PC-9 (cell line): ENCODE measurements at regions not wholly inside any gene's neighbourhood (a gene's known extent, or its start where the extent isn't known, plus 50 kb on each side); places are given as distances from the start of the nearest gene placed in this dataset.

Source experiments
- EZH2 ChIP-seq: fragments of 200-600 bp; sonication (generic); IDR thresholded peaks from 2 replicates; pipeline ENCODE4 v1.8.0; 2017; ENCODE audit warnings: antibody characterized with exemption, low read depth
- TF ChIP-seq, protein P1 (sequence below): fragments of 200-600 bp; sonication (generic); conservative IDR thresholded peaks from 2 replicates; pipeline ENCODE4 v1.6.1; 2017; ENCODE audit warnings: mixed run types, antibody characterized with exemption, mild to moderate bottlenecking, moderate library complexity

- TF ChIP-seq, protein P1, sequence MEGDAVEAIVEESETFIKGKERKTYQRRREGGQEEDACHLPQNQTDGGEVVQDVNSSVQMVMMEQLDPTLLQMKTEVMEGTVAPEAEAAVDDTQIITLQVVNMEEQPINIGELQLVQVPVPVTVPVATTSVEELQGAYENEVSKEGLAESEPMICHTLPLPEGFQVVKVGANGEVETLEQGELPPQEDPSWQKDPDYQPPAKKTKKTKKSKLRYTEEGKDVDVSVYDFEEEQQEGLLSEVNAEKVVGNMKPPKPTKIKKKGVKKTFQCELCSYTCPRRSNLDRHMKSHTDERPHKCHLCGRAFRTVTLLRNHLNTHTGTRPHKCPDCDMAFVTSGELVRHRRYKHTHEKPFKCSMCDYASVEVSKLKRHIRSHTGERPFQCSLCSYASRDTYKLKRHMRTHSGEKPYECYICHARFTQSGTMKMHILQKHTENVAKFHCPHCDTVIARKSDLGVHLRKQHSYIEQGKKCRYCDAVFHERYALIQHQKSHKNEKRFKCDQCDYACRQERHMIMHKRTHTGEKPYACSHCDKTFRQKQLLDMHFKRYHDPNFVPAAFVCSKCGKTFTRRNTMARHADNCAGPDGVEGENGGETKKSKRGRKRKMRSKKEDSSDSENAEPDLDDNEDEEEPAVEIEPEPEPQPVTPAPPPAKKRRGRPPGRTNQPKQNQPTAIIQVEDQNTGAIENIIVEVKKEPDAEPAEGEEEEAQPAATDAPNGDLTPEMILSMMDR = no peak
- TF ChIP-seq EZH2 = no peak
Measured at GRCh38 chr5:73318308-73318719, 130.3 kb downstream of the FOXD1 start.
